HUES48 (cell line): ENCODE measurements at regions not wholly inside any gene's neighbourhood (a gene's known extent, or its start where the extent isn't known, plus 50 kb on each side); places are given as distances from the start of the nearest gene placed in this dataset.

Experiments used
- H3K27ac ChIP-seq: one replicate; pipeline ENCODE4 v1.7.0; 2013; ENCODE audit warnings: low read depth, low read length, inconsistent platforms
- H3K27me3 ChIP-seq: 2 replicates; pipeline ENCODE4 v1.6.1; 2013; ENCODE audit warnings: mild to moderate bottlenecking, low read length; ENCODE audit not compliant: control insufficient read depth, insufficient read depth
- H3K36me3 ChIP-seq: 2 replicates; pipeline ENCODE4 v1.6.1; 2013; ENCODE audit warnings: low read length; ENCODE audit not compliant: control insufficient read depth, insufficient read depth
- H3K4me1 ChIP-seq: 2 replicates; pipeline ENCODE4 v1.6.1; 2013; ENCODE audit warnings: mild to moderate bottlenecking, low read length; ENCODE audit not compliant: control insufficient read depth, insufficient read depth
- H3K4me3 ChIP-seq: 2 replicates; pipeline ENCODE4 v1.5.1; 2013; ENCODE audit warnings: mild to moderate bottlenecking, low read depth, low read length
- H3K9ac ChIP-seq: 2 replicates; pipeline ENCODE4 v1.6.1; 2013; ENCODE audit warnings: mild to moderate bottlenecking, low read depth, low read length, moderate library complexity
- H3K9me3 ChIP-seq: 2 replicates; pipeline ENCODE4 v1.6.1; 2013; ENCODE audit warnings: low read length; ENCODE audit not compliant: control insufficient read depth, insufficient read depth

DNA sequence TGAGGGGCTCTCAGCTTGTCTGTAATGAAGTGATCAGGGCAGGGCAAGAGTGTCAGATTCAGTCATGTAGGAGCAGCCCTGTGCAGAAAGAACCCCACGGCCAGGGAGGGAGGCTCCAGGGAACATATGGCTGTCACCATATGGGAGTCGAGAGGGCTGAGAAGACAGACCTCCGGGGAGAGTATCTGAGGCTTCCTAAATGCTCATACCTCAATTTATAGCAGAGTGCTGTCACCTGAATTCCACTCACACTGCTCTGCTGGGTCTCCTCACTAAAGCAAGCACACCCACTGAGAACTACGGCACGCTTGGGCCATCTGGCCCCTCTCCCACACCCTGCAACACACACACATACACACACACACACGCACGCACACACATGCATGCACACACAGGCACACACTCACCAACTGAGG lies 92.3 kb upstream of the TJP1 start:
- H3K36me3 ChIP-seq = no peaks in the 10 kb centered on the region

GRCh38 chr15:29913528-29914135 lies 91.4 kb upstream of the TJP1 start:
- Histone ChIP-seq H3K27me3 (no peaks in the 10 kb centered on the region), H3K36me3 (no peaks in the 10 kb centered on the region), H3K27ac (no peak overlapping the region), H3K9me3 (peaks cover 6% of the 10 kb centered on the region; the same call in 1 of the 2 replicates), H3K4me3 (no peak overlapping the region), H3K4me1 (peaks cover 14% of the 10 kb centered on the region), H3K9ac (no peak overlapping the region)

More for the DNA sequence above, 92.3 kb upstream of the TJP1 start:
- H3K4me1 ChIP-seq = peaks cover 14% of the 10 kb centered on the region
- no peak overlapping the region for H3K4me3 ChIP-seq
- no peak overlapping the region for H3K27ac ChIP-seq
- H3K9ac ChIP-seq = no peak overlapping the region
- H3K9me3 ChIP-seq = peaks cover 6% of the 10 kb centered on the region; the same call in 1 of the 2 replicates
- H3K27me3 ChIP-seq = no peaks in the 10 kb centered on the region

- no peak overlapping the region for H3K27ac ChIP-seq
- H3K4me3 ChIP-seq = no peak overlapping the region
- H3K36me3 ChIP-seq = no peaks in the 10 kb centered on the region
- peaks cover 14% of the 10 kb centered on the region for H3K4me1 ChIP-seq
- H3K9me3 ChIP-seq = peaks cover 6% of the 10 kb centered on the region; the same call in 1 of the 2 replicates
- H3K9ac ChIP-seq = no peak overlapping the region
- H3K27me3 ChIP-seq = no peaks in the 10 kb centered on the region
Measured at GRCh38 chr15:29911705-29912104, 89.4 kb upstream of the TJP1 start.

DNA sequence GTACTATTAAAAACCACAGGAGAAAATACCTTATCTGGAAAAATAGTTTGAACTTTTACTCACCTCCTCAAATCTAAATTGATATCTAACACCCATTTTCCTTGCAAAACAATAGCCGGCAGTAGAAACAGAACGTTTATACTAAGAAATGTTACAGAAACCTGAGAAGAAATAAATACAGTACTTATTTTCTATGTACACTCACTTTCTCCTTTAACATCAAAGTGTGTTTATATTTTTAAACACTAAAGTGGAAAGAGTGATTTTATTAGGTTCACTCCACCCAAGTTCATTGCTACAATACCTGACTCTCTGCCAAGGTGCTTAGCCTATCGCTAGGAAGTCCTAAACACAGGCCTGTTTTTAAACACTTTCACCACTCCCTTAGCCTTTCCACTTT lies 87.8 kb upstream of the TJP1 start:
- Histone ChIP-seq H3K9ac (no peak overlapping the region), H3K36me3 (no peaks in the 10 kb centered on the region), H3K27me3 (no peaks in the 10 kb centered on the region), H3K4me1 (peaks cover 21% of the 10 kb centered on the region), H3K4me3 (no peak overlapping the region), H3K9me3 (peaks cover 6% of the 10 kb centered on the region; the same call in 1 of the 2 replicates), H3K27ac (no peak overlapping the region)

DNA sequence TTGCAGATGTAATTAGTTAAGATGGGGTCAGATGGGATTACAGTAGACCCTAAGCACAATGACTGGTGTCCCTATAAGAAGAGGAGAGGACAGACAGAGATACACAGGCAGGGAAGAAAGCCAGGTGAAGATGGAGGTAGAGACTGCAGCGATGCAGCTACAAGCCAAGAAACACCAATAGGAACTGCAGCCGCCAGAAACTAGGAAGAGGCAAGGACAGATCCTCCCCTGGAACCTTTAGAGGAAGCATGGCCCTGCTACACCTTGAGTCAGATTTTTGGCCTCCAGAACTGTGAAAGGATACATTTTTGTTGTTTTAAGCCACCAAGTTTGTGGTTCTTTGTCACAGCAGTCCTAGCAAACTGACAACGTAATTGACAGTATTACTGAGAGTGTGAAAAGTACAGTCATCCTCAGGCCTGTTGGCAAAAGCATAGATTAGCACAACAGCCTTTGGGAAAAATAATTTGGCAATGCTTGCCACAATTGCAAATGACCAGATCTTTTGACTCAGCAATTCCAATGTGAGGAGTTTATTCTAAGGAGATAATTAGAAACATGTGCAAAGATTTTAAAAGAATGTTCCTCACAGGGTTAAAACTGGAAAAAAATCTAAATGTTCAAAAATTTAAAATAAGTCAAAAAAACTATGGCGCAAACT lies 82.6 kb upstream of the TJP1 start:
- Histone ChIP-seq H3K9ac (no peak overlapping the region), H3K36me3 (no peaks in the 10 kb centered on the region), H3K4me3 (no peak overlapping the region), H3K27me3 (no peaks in the 10 kb centered on the region), H3K4me1 (peaks cover 22% of the 10 kb centered on the region), H3K9me3 (no peaks in the 10 kb centered on the region), H3K27ac (no peak overlapping the region)

GRCh38 chr15:29903785-29904464 lies 81.7 kb upstream of the TJP1 start:
- H3K27me3 ChIP-seq = no peaks in the 10 kb centered on the region
- H3K27ac ChIP-seq = no peak overlapping the region
- no peak overlapping the region for H3K9ac ChIP-seq
- H3K36me3 ChIP-seq = no peaks in the 10 kb centered on the region
- peaks cover 22% of the 10 kb centered on the region for H3K4me1 ChIP-seq
- no peak overlapping the region for H3K4me3 ChIP-seq
- no peaks in the 10 kb centered on the region for H3K9me3 ChIP-seq

DNA sequence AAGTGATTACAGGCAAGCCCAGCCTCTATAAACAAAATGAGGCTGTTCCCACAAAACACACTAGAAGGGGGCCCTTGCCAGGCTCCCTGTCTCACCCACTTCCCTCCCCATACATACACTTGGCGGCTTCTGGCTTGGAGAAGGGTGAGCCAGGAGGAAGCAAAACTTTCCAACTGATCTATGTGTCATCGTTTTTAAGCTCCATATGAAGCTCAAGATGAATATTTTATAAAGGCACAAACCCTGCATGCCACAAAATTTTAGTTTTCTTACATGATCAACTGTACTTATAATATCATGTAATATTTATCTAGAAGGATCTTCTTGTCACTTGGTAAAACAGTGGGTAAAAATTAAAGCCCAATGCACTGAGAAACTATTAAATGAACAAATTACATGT lies 80.8 kb upstream of the TJP1 start:
- H3K36me3 ChIP-seq = no peaks in the 10 kb centered on the region
- no peak overlapping the region for H3K4me3 ChIP-seq
- H3K9ac ChIP-seq = no peak overlapping the region

DNA sequence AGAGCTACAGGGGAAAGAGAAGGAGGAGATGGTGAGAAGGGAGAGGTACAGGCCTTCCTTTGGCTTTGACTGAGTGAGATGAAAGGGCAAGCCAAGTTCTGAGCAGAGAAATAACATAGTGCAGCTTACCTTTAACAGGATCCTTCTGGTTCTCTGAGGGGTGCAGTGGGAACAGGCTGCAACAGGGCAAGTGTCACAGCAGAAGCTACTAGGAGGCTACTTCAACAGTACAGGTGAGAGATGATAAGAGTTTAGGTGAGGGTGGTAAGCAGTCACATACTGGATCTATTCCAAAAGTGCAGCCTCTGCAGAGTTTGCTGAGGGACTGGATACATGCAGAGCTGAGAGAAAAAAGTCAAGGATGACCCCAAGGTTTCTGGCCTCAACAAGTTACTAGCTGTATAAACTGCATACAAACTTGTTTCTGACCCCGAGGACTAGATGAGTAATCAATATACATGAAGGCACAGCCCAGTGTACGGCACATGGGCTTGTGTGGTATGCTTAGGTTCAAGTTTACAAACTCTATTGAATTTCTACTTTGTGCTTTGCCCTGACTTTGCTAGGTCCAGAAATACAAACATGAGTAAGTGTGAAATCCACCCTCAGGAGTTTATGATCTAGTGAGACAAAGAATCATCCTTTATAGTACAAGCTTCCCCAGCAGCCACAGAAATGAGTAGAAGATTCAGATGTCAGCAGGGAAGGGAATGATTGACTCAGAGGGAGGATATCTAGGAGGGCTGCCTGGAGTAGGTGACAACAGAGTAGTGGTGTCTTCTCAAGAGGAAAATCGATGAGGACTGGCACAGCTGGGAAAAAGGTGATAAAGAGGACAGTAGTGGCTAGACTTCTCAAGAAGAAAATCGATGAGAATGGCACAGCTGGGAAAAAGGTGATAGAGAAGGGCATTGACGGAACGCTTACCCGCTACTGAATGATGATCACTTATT lies 78.2 kb upstream of the TJP1 start:
- 0 out of 2 replicates have a peak, but pooled peaks cover 5% of the 10 kb centered on the region for H3K9me3 ChIP-seq
- H3K4me1 ChIP-seq = peaks cover 20% of the 10 kb centered on the region
- no peaks in the 10 kb centered on the region for H3K36me3 ChIP-seq
- no peak overlapping the region for H3K27ac ChIP-seq
- no peak overlapping the region for H3K9ac ChIP-seq
- H3K27me3 ChIP-seq = no peaks in the 10 kb centered on the region
- no peak overlapping the region for H3K4me3 ChIP-seq

More for the DNA sequence above, 80.8 kb upstream of the TJP1 start:
- peaks cover 22% of the 10 kb centered on the region for H3K4me1 ChIP-seq
- no peak overlapping the region for H3K27ac ChIP-seq
- H3K9me3 ChIP-seq = no peaks in the 10 kb centered on the region
- H3K27me3 ChIP-seq = no peaks in the 10 kb centered on the region

GRCh38 chr15:29896062-29896461 lies 73.8 kb upstream of the TJP1 start:
- no peak overlapping the region for H3K27ac ChIP-seq
- 0 out of 2 replicates have a peak, but pooled peaks cover 5% of the 10 kb centered on the region for H3K9me3 ChIP-seq
- no peaks in the 10 kb centered on the region for H3K27me3 ChIP-seq
- no peaks in the 10 kb centered on the region for H3K4me1 ChIP-seq
- H3K9ac ChIP-seq = no peak overlapping the region
- no peaks in the 10 kb centered on the region for H3K36me3 ChIP-seq
- H3K4me3 ChIP-seq = no peak overlapping the region

GRCh38 chr15:29891096-29891457 lies 68.8 kb upstream of the TJP1 start:
- Histone ChIP-seq H3K9me3 (no peaks in the 10 kb centered on the region), H3K36me3 (no peaks in the 10 kb centered on the region), H3K27ac (no peak overlapping the region), H3K4me1 (peaks cover 25% of the 10 kb centered on the region), H3K4me3 (no peak overlapping the region), H3K9ac (no peak overlapping the region), H3K27me3 (no peaks in the 10 kb centered on the region)
